HEK293 (cell line): ENCODE measurements at regions not wholly inside any gene's neighbourhood (a gene's known extent, or its start where the extent isn't known, plus 50 kb on each side); places are given as distances from the start of the nearest gene placed in this dataset.

ENCODE experiments used
- CTCF ChIA-PET: fragments of 350-600 bp; formaldehyde crosslinking; extraction: SDS; loops from one replicate; lab custom pipeline; 2021; ENCODE audit warnings: antibody characterized with exemption; lab: Yijun Ruan, JAX
- POLR2A ChIA-PET: fragments of 300-600 bp; formaldehyde crosslinking; extraction: SDS; loops from one replicate; lab custom pipeline; 2020; ENCODE audit warnings: antibody characterized with exemption, inconsistent platforms; lab: Yijun Ruan, JAX
- H3K27ac ChIP-seq: fragments of 200-500 bp; sonication (Bioruptor generic); 2 replicates; pipeline ENCODE4 v1.5.1; 2014; ENCODE audit warnings: low read depth, low read length, control low read depth, inconsistent platforms; ENCODE audit errors: extremely low read depth
- H3K36me3 ChIP-seq, 2 experiments: fragments of 200-500 bp in 1 of 2; sonication (Bioruptor generic) in 1 of 2; 1 replicate in 1 of 2; 2 replicates in 1 of 2; pipeline ENCODE4 v1.5.1; 2014 to 2017; ENCODE audit warnings: inconsistent platforms in 2 of 2, low read length in 2 of 2; ENCODE audit not compliant: control insufficient read depth in 2 of 2, insufficient read depth in 1 of 2
- H3K4me1 ChIP-seq: fragments of 200-500 bp; sonication (Bioruptor generic); 2 replicates; pipeline ENCODE4 v1.5.1; 2014; ENCODE audit warnings: mild to moderate bottlenecking, low read length, inconsistent platforms; ENCODE audit not compliant: control insufficient read depth, insufficient read depth
- H3K4me3 ChIP-seq: 2 replicates; pipeline ENCODE4 v1.5.1; 2011; ENCODE audit warnings: low read depth, mild to moderate bottlenecking, control low read depth, low read length, moderate library complexity
- H3K9me3 ChIP-seq: fragments of 200-500 bp; sonication (Bioruptor generic); 2 replicates; pipeline ENCODE4 v1.5.1; 2014; ENCODE audit warnings: low read depth, low read length, inconsistent platforms; ENCODE audit not compliant: control insufficient read depth, insufficient read depth
- CTCF ChIP-seq: fragments of 450-650 bp; formaldehyde crosslinking; IDR thresholded peaks from 2 replicates; pipeline ENCODE4 v1.5.1; 2016; ENCODE audit warnings: missing biosample characterization, missing genetic modification characterization
- EGR2 ChIP-seq: fragments of 450-650 bp; formaldehyde crosslinking; IDR thresholded peaks from 2 replicates; pipeline ENCODE4 v1.5.1; 2016; ENCODE audit warnings: low read depth, missing biosample characterization, missing genetic modification characterization
- YY2 ChIP-seq: fragments of 450-650 bp; formaldehyde crosslinking; IDR thresholded peaks from 2 replicates; pipeline ENCODE4 v1.5.1; 2016; ENCODE audit warnings: missing biosample characterization, missing genetic modification characterization
- ZBTB48 ChIP-seq: fragments of 450-650 bp; formaldehyde crosslinking; IDR thresholded peaks from 2 replicates; pipeline ENCODE4 v1.5.1; 2016; ENCODE audit warnings: missing biosample characterization, missing genetic modification characterization
- ZFP69B ChIP-seq: fragments of 450-650 bp; formaldehyde crosslinking; IDR thresholded peaks from 2 replicates; pipeline ENCODE4 v1.5.1; 2016; ENCODE audit warnings: missing biosample characterization, missing genetic modification characterization
- ZNF155 ChIP-seq: fragments of 450-650 bp; formaldehyde crosslinking; IDR thresholded peaks from 2 replicates; pipeline ENCODE4 v1.5.1; 2016; ENCODE audit warnings: missing biosample characterization, missing genetic modification characterization
- ZNF26 ChIP-seq: fragments of 450-650 bp; formaldehyde crosslinking; IDR thresholded peaks from 2 replicates; pipeline ENCODE4 v1.5.1; 2016; ENCODE audit warnings: missing biosample characterization, missing genetic modification characterization
- ZNF266 ChIP-seq: fragments of 450-650 bp; formaldehyde crosslinking; IDR thresholded peaks from 2 replicates; pipeline ENCODE4 v1.5.1; 2016; ENCODE audit warnings: missing biosample characterization, missing genetic modification characterization, low read depth
- ZNF658 ChIP-seq: fragments of 450-650 bp; formaldehyde crosslinking; IDR thresholded peaks from 2 replicates; pipeline ENCODE4; 2016; ENCODE audit warnings: missing biosample characterization, missing genetic modification characterization
- ZNF747 ChIP-seq: fragments of 450-650 bp; formaldehyde crosslinking; IDR thresholded peaks from 2 replicates; pipeline ENCODE4 v1.5.1; 2016; ENCODE audit warnings: missing biosample characterization, missing genetic modification characterization
- TF ChIP-seq, protein P1 (sequence below): fragments of 450-650 bp; formaldehyde crosslinking; IDR thresholded peaks from 2 replicates; pipeline ENCODE4 v1.5.1; 2016; ENCODE audit warnings: missing biosample characterization, missing genetic modification characterization, borderline replicate concordance
- TF ChIP-seq, protein P2 (sequence below): fragments of 450-650 bp; formaldehyde crosslinking; conservative IDR thresholded peaks from 2 replicates; pipeline ENCODE4 v1.5.1; 2016; ENCODE audit warnings: low read depth, missing biosample characterization, missing genetic modification characterization
- TF ChIP-seq, protein P3 (sequence below): fragments of 450-650 bp; IDR thresholded peaks from 2 replicates; pipeline ENCODE4 v1.5.1; 2018; ENCODE audit warnings: missing biosample characterization, mild to moderate bottlenecking, missing genetic modification characterization
- TF ChIP-seq, protein P4 (sequence below): fragments of 450-650 bp; formaldehyde crosslinking; IDR thresholded peaks from 2 replicates; pipeline ENCODE4 v1.5.1; 2016; ENCODE audit warnings: missing biosample characterization, missing genetic modification characterization

DNA sequence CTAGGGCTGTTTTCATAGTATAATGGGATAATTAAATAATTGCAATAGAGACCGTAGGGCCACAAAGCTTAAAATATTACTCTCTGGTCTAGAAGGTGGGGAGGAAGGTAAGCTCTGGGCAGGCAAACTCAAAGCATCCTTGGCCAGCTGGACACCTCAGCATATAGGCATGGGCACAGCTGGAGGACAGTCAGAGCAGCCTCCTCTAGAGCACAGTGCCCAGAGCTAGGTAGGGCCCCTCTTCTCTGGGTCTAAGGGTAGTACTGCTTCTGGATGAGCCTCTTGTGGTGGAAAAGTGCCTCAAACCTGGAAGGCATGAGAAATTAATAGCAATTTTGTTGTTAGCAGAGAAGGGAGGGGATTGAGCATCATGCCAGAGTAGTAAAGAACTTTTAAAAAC lies 116.9 kb upstream of the FOXN2 start:
- CTCF ChIA-PET: no interaction called here
- H3K9me3 ChIP-seq: no peaks in the 10 kb centered on the region
- H3K27ac ChIP-seq: no peak overlapping the region
- H3K36me3 ChIP-seq: no peaks in the 10 kb centered on the region
- TF ChIP-seq ZNF266 (tag by site-specific recombination) (no peak), YY2 (tag by site-specific recombination) (no peak), CTCF (tag by site-specific recombination) (no peak), EGR2 (tag by site-specific recombination) (no peak), ZBTB48 (no peak), ZNF155 (tag by site-specific recombination) (no peak), ZFP69B (tag by site-specific recombination) (no peak), ZNF658 (tag by site-specific recombination) (no peak), ZNF747 (no peak), ZNF26 (tag by site-specific recombination) (no peak)
- TF ChIP-seq, protein P1, sequence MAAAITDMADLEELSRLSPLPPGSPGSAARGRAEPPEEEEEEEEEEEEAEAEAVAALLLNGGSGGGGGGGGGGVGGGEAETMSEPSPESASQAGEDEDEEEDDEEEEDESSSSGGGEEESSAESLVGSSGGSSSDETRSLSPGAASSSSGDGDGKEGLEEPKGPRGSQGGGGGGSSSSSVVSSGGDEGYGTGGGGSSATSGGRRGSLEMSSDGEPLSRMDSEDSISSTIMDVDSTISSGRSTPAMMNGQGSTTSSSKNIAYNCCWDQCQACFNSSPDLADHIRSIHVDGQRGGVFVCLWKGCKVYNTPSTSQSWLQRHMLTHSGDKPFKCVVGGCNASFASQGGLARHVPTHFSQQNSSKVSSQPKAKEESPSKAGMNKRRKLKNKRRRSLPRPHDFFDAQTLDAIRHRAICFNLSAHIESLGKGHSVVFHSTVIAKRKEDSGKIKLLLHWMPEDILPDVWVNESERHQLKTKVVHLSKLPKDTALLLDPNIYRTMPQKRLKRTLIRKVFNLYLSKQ (tag by site-specific recombination): no peak
- TF ChIP-seq, protein P2, sequence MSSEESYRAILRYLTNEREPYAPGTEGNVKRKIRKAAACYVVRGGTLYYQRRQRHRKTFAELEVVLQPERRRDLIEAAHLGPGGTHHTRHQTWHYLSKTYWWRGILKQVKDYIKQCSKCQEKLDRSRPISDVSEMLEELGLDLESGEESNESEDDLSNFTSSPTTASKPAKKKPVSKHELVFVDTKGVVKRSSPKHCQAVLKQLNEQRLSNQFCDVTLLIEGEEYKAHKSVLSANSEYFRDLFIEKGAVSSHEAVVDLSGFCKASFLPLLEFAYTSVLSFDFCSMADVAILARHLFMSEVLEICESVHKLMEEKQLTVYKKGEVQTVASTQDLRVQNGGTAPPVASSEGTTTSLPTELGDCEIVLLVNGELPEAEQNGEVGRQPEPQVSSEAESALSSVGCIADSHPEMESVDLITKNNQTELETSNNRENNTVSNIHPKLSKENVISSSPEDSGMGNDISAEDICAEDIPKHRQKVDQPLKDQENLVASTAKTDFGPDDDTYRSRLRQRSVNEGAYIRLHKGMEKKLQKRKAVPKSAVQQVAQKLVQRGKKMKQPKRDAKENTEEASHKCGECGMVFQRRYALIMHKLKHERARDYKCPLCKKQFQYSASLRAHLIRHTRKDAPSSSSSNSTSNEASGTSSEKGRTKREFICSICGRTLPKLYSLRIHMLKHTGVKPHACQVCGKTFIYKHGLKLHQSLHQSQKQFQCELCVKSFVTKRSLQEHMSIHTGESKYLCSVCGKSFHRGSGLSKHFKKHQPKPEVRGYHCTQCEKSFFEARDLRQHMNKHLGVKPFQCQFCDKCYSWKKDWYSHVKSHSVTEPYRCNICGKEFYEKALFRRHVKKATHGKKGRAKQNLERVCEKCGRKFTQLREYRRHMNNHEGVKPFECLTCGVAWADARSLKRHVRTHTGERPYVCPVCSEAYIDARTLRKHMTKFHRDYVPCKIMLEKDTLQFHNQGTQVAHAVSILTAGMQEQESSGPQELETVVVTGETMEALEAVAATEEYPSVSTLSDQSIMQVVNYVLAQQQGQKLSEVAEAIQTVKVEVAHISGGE (tag by site-specific recombination): no peak
- TF ChIP-seq, protein P3, sequence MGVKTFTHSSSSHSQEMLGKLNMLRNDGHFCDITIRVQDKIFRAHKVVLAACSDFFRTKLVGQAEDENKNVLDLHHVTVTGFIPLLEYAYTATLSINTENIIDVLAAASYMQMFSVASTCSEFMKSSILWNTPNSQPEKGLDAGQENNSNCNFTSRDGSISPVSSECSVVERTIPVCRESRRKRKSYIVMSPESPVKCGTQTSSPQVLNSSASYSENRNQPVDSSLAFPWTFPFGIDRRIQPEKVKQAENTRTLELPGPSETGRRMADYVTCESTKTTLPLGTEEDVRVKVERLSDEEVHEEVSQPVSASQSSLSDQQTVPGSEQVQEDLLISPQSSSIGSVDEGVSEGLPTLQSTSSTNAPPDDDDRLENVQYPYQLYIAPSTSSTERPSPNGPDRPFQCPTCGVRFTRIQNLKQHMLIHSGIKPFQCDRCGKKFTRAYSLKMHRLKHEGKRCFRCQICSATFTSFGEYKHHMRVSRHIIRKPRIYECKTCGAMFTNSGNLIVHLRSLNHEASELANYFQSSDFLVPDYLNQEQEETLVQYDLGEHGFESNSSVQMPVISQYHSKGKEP (tag by site-specific recombination): no peak
- H3K4me3 ChIP-seq: no peak overlapping the region
- POLR2A ChIA-PET: no interaction called here
- no peaks in the 10 kb centered on the region for H3K4me1 ChIP-seq

GRCh38 chr2:48198371-48198770 lies 116.1 kb upstream of the FOXN2 start:
- H3K9me3 ChIP-seq: no peaks in the 10 kb centered on the region
- H3K4me3 ChIP-seq: no peak overlapping the region
- POLR2A ChIA-PET: interaction anchor here (0.6 kb wide), 1 partner anchor 11 kb away, joined by 5 read pairs; no protein-coding TSS in a partner anchor
- CTCF ChIA-PET: interaction anchor here (0.7 kb wide), 1 partner anchor 92 kb away, joined by 5 read pairs; no protein-coding TSS in a partner anchor
- H3K4me1 ChIP-seq: no peaks in the 10 kb centered on the region
- no peaks in the 10 kb centered on the region for H3K36me3 ChIP-seq
- H3K27ac ChIP-seq: no peak overlapping the region
- TF ChIP-seq, protein P4, sequence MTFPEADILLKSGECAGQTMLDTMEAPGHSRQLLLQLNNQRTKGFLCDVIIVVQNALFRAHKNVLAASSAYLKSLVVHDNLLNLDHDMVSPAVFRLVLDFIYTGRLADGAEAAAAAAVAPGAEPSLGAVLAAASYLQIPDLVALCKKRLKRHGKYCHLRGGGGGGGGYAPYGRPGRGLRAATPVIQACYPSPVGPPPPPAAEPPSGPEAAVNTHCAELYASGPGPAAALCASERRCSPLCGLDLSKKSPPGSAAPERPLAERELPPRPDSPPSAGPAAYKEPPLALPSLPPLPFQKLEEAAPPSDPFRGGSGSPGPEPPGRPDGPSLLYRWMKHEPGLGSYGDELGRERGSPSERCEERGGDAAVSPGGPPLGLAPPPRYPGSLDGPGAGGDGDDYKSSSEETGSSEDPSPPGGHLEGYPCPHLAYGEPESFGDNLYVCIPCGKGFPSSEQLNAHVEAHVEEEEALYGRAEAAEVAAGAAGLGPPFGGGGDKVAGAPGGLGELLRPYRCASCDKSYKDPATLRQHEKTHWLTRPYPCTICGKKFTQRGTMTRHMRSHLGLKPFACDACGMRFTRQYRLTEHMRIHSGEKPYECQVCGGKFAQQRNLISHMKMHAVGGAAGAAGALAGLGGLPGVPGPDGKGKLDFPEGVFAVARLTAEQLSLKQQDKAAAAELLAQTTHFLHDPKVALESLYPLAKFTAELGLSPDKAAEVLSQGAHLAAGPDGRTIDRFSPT (tag by site-specific recombination): no peak
